H9 (cell line): ENCODE measurements at regions not wholly inside any gene's neighbourhood (a gene's known extent, or its start where the extent isn't known, plus 50 kb on each side); places are given as distances from the start of the nearest gene placed in this dataset.

Experiments
- DNase-seq: peaks from one replicate; pipeline ENCODE4 v3.0.0-alpha.2; 2017
- H2AFZ ChIP-seq: one replicate; pipeline ENCODE4 v1.6.1; 2013; ENCODE audit warnings: mild to moderate bottlenecking, low read length, control low read depth, moderate library complexity
- H2AK5ac ChIP-seq: 2 replicates; pipeline ENCODE4 v1.6.1; 2013; ENCODE audit warnings: low read length, control low read depth, mixed read lengths; ENCODE audit not compliant: insufficient read length
- H2BK120ac ChIP-seq: one replicate; pipeline ENCODE4 v1.6.1; 2013; ENCODE audit warnings: low read depth, mild to moderate bottlenecking, low read length, control low read depth, inconsistent platforms; ENCODE audit not compliant: poor library complexity, severe bottlenecking
- H2BK12ac ChIP-seq: 2 replicates; pipeline ENCODE4 v1.6.1; 2013; ENCODE audit warnings: low read length, control low read depth, mixed read lengths, low read depth; ENCODE audit not compliant: insufficient read length
- H2BK15ac ChIP-seq: 2 replicates; pipeline ENCODE4 v1.6.1; 2013; ENCODE audit warnings: low read depth, low read length, control low read depth
- H2BK20ac ChIP-seq: one replicate; pipeline ENCODE4 v1.6.1; 2013; ENCODE audit warnings: low read depth, mild to moderate bottlenecking, low read length, control low read depth, inconsistent platforms; ENCODE audit not compliant: poor library complexity, severe bottlenecking
- H2BK5ac ChIP-seq: 2 replicates; pipeline ENCODE4 v1.6.1; 2013; ENCODE audit warnings: low read length, control low read depth, mixed read lengths; ENCODE audit not compliant: insufficient read length
- H3K14ac ChIP-seq: 2 replicates; pipeline ENCODE4 v1.6.1; 2013; ENCODE audit warnings: low read length, control low read depth; ENCODE audit not compliant: insufficient read depth
- H3K18ac ChIP-seq: 2 replicates; pipeline ENCODE4 v1.6.1; 2013; ENCODE audit warnings: low read depth, mild to moderate bottlenecking, mixed read lengths, low read length, control low read depth; ENCODE audit not compliant: insufficient read length
- H3K23ac ChIP-seq: 2 replicates; pipeline ENCODE4 v1.6.1; 2013; ENCODE audit warnings: low read length, control low read depth, mixed read lengths, low read depth; ENCODE audit not compliant: insufficient read length
- H3K23me2 ChIP-seq: 2 replicates; pipeline ENCODE4 v1.6.1; 2013; ENCODE audit warnings: low read depth, mild to moderate bottlenecking, mixed read lengths, low read length, control low read depth; ENCODE audit not compliant: insufficient read length, poor library complexity, severe bottlenecking
- H3K27ac ChIP-seq: 2 replicates; pipeline ENCODE4 v1.5.1; 2013; ENCODE audit warnings: low read length, control low read depth, mixed read lengths, low read depth; ENCODE audit not compliant: insufficient read length
- H3K27me3 ChIP-seq: 2 replicates; pipeline ENCODE4 v1.6.1; 2013; ENCODE audit warnings: low read length, control low read depth, inconsistent platforms; ENCODE audit not compliant: insufficient read depth
- H3K4ac ChIP-seq: 2 replicates; pipeline ENCODE4 v1.6.1; 2013; ENCODE audit warnings: low read depth, mild to moderate bottlenecking, control low read depth, inconsistent platforms, low read length, moderate library complexity
- H3K4me1 ChIP-seq: 2 replicates; pipeline ENCODE4 v1.6.1; 2013; ENCODE audit warnings: low read length, control low read depth, inconsistent platforms; ENCODE audit not compliant: insufficient read depth
- H3K4me2 ChIP-seq: 2 replicates; pipeline ENCODE4 v1.6.1; 2013; ENCODE audit warnings: low read length, control low read depth, mixed read lengths; ENCODE audit not compliant: insufficient read length, insufficient read depth
- H3K56ac ChIP-seq: 2 replicates; pipeline ENCODE4 v1.6.1; 2013; ENCODE audit warnings: low read depth, mild to moderate bottlenecking, mixed read lengths, low read length, control low read depth; ENCODE audit not compliant: insufficient read length
- H3K79me1 ChIP-seq: 2 replicates; pipeline ENCODE4 v1.6.1; 2013; ENCODE audit warnings: low read depth, mild to moderate bottlenecking, moderate library complexity, low read length, control low read depth, inconsistent platforms; ENCODE audit not compliant: insufficient read depth, poor library complexity, severe bottlenecking
- H3K79me2 ChIP-seq: 2 replicates; pipeline ENCODE4 v1.6.1; 2013; ENCODE audit warnings: low read length, control low read depth, inconsistent platforms; ENCODE audit not compliant: insufficient read depth
- H3K9ac ChIP-seq: 2 replicates; pipeline ENCODE4 v1.6.1; 2013; ENCODE audit warnings: low read length, control low read depth, mixed read lengths; ENCODE audit not compliant: insufficient read length; ENCODE audit errors: extremely low read depth
- H3K9me3 ChIP-seq: one replicate; pipeline ENCODE4 v1.6.1; 2013; ENCODE audit warnings: low read depth, low read length, inconsistent platforms; ENCODE audit not compliant: control insufficient read depth
- H3T11ph ChIP-seq: one replicate; pipeline ENCODE4 v1.6.1; 2013; ENCODE audit warnings: mild to moderate bottlenecking, low read length, control low read depth, inconsistent platforms
- H4K20me1 ChIP-seq: one replicate; pipeline ENCODE4 v1.6.1; 2013; ENCODE audit not compliant: control insufficient read depth, insufficient read length, insufficient read depth
- H4K5ac ChIP-seq: 2 replicates; pipeline ENCODE4 v1.6.1; 2013; ENCODE audit warnings: low read depth, mild to moderate bottlenecking, mixed read lengths, low read length, control low read depth; ENCODE audit not compliant: insufficient read length
- H4K8ac ChIP-seq: replicated peaks from 2 replicates; pipeline ENCODE4 v1.6.1; 2013; ENCODE audit warnings: low read length, control low read depth, mixed read lengths, low read depth; ENCODE audit not compliant: insufficient read length
- H4K91ac ChIP-seq: 2 replicates; pipeline ENCODE4 v1.6.1; 2013; ENCODE audit warnings: low read depth, mild to moderate bottlenecking, moderate library complexity, mixed read lengths, low read length, control low read depth; ENCODE audit not compliant: insufficient read length
- H3K27ac Mint-ChIP-seq, 3 experiments: 2 replicates in 2 of 3; 3 replicates in 1 of 3; pipeline ENCODE4 v1.8.0; 2020 to 2021; ENCODE audit warnings: mixed read lengths in 3 of 3, mild to moderate bottlenecking in 1 of 3, moderate library complexity in 1 of 3
- H3K27me3 Mint-ChIP-seq: 2 replicates; pipeline ENCODE4 v1.8.0; 2021; ENCODE audit warnings: low read depth, mild to moderate bottlenecking, moderate library complexity, mixed read lengths
- H3K36me3 Mint-ChIP-seq, 3 experiments: 2 replicates in 2 of 3; 3 replicates in 1 of 3; pipeline ENCODE4 v1.8.0; 2020 to 2021; ENCODE audit warnings: low read depth in 3 of 3, mixed read lengths in 3 of 3; ENCODE audit not compliant: insufficient read depth in 1 of 3
- H3K4me1 Mint-ChIP-seq, 2 experiments: 2 replicates each; pipeline ENCODE4 v1.8.0; 2020; ENCODE audit warnings: mixed read lengths in 2 of 2
- H3K4me3 Mint-ChIP-seq, 2 experiments: 2 replicates in 1 of 2; 3 replicates in 1 of 2; pipeline ENCODE4 v1.8.0; 2020 to 2021; ENCODE audit warnings: mild to moderate bottlenecking in 2 of 2, mixed read lengths in 2 of 2, moderate library complexity in 1 of 2
- H3K9me3 Mint-ChIP-seq, 2 experiments: 2 replicates in 1 of 2; 3 replicates in 1 of 2; pipeline ENCODE4 v1.8.0; 2020; ENCODE audit warnings: mild to moderate bottlenecking in 2 of 2, mixed read lengths in 2 of 2, moderate library complexity in 1 of 2
- WGBS: extraction: QIAGEN DNeasy Blood & Tissue Kit; methylation state at CpG from one replicate; pipeline ENCODE4 v1.1.7; 2013; ENCODE audit warnings: missing lambda C conversion rate, low lambda C conversion rate, mixed read lengths; ENCODE audit not compliant: insufficient read length; ENCODE audit errors: extremely low coverage; 5-methylcytosine and 5-hydroxymethylcytosine counted together
- TF ChIP-seq, protein P1 (sequence below): fragments of 200-600 bp; sonication (generic); conservative IDR thresholded peaks from 3 replicates; pipeline ENCODE4 v1.8.0; 2021; ENCODE audit warnings: antibody characterized with exemption, mild to moderate bottlenecking

DNA sequence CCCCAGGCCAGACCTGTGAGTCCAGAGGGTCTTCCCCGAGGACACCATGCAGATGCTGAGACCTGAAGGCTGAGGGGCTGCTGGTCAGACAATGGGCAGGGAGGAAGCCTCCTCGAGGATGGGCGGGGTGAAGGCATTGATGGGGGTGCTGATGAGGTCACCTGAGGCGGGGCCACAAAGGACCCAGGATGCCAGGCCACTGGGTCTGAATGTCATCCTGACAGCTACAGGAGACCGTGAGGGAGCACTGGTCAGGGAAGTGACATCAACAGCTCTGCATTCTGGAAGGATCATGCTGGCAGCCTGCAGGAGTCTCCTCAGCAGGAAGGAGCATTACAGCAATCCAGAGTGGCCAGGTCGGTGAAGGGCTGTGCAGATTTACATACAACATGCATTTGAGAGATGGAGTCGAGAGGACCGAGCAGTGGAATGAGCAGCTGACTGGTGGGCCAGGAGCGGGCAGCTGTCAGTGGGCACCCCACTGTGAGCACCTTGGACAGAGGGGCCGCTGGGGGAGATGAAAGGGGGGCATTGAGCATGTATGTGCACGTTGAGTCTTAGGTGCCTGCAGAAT, 77.7 kb upstream of the ADAMTS2 start:
- Histone ChIP-seq H3K4me1 (no peaks in the 10 kb centered on the region), H4K5ac (no peak overlapping the region), H3K14ac (no peak overlapping the region), H4K20me1 (no peaks in the 10 kb centered on the region), H3K23ac (no peak overlapping the region), H3K79me1 (no peaks in the 10 kb centered on the region), H2BK5ac (no peak overlapping the region), H3T11ph (no peak overlapping the region), H3K27me3 (no peaks in the 10 kb centered on the region), H4K8ac (no peak overlapping the region), H2BK15ac (no peak overlapping the region), H3K27ac (no peak overlapping the region), H2BK120ac (no peak overlapping the region), H3K9ac (no peak overlapping the region), H3K79me2 (no peaks in the 10 kb centered on the region), H3K4me2 (no peak overlapping the region), H3K9me3 (no peaks in the 10 kb centered on the region), H2AFZ (no peak overlapping the region), H3K23me2 (no peaks in the 10 kb centered on the region), H3K56ac (no peak overlapping the region), H3K18ac (no peak overlapping the region), H2AK5ac (no peak overlapping the region), H3K4ac (no peak overlapping the region), H2BK12ac (no peak overlapping the region), H4K91ac (no peak overlapping the region), H2BK20ac (no peak overlapping the region)
- H3K27me3 Mint-ChIP-seq: peaks cover 5% of the 10 kb centered on the region; the same call in 1 of the 2 replicates
- peaks cover 0 to 4% of the 10 kb centered on the region in 2 experiments; a peak in 1 of 5 replicates for H3K9me3 Mint-ChIP-seq
- no CpG with 5 or more reads among the region's 11 CpGs for WGBS
- peaks cover 12 to 13% of the 10 kb centered on the region in 2 experiments for H3K4me1 Mint-ChIP-seq
- no peak overlapping the region for H3K4me3 Mint-ChIP-seq
- H3K27ac Mint-ChIP-seq: no peak overlapping the region
- TF ChIP-seq, protein P1, sequence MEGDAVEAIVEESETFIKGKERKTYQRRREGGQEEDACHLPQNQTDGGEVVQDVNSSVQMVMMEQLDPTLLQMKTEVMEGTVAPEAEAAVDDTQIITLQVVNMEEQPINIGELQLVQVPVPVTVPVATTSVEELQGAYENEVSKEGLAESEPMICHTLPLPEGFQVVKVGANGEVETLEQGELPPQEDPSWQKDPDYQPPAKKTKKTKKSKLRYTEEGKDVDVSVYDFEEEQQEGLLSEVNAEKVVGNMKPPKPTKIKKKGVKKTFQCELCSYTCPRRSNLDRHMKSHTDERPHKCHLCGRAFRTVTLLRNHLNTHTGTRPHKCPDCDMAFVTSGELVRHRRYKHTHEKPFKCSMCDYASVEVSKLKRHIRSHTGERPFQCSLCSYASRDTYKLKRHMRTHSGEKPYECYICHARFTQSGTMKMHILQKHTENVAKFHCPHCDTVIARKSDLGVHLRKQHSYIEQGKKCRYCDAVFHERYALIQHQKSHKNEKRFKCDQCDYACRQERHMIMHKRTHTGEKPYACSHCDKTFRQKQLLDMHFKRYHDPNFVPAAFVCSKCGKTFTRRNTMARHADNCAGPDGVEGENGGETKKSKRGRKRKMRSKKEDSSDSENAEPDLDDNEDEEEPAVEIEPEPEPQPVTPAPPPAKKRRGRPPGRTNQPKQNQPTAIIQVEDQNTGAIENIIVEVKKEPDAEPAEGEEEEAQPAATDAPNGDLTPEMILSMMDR: no peak
- no peaks in the 10 kb centered on the region for H3K36me3 Mint-ChIP-seq
- no peak for DNase-seq
